Loucy (cell line): ENCODE measurements at regions not wholly inside any gene's neighbourhood (a gene's known extent, or its start where the extent isn't known, plus 50 kb on each side); places are given as distances from the start of the nearest gene placed in this dataset.

Source experiments
- EZH2phosphoT487 ChIP-seq: fragments of 200-600 bp; IDR thresholded peaks from 2 replicates; pipeline ENCODE4 v1.6.1; 2018; ENCODE audit warnings: antibody characterized with exemption, mild to moderate bottlenecking, moderate library complexity, borderline replicate concordance
- TF ChIP-seq, protein P1 (sequence below): fragments of 200-600 bp; sonication (generic); conservative IDR thresholded peaks from 2 replicates; pipeline ENCODE4 v1.5.1; 2014; ENCODE audit warnings: mild to moderate bottlenecking, antibody characterized with exemption, low read length

DNA sequence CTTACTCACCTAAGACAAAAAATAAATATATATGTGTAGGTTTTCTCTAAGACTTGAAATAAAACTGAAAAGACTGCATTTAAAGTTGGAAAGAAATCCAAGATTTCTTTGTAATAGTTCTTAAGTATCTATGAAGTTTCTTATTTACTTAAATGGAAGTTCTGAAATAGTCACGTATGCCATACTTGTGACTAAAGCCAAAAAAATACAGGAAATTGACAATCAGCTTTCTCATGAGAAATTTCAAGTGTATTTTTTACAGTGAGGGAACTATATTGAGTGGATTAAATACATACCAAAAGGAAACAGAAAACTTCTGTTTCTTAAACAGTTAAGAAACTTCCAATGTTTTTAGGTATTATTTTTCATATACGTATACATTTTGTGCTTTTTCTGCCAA lies 188.1 kb downstream of the DPY19L2 start:
- TF ChIP-seq, protein P1, sequence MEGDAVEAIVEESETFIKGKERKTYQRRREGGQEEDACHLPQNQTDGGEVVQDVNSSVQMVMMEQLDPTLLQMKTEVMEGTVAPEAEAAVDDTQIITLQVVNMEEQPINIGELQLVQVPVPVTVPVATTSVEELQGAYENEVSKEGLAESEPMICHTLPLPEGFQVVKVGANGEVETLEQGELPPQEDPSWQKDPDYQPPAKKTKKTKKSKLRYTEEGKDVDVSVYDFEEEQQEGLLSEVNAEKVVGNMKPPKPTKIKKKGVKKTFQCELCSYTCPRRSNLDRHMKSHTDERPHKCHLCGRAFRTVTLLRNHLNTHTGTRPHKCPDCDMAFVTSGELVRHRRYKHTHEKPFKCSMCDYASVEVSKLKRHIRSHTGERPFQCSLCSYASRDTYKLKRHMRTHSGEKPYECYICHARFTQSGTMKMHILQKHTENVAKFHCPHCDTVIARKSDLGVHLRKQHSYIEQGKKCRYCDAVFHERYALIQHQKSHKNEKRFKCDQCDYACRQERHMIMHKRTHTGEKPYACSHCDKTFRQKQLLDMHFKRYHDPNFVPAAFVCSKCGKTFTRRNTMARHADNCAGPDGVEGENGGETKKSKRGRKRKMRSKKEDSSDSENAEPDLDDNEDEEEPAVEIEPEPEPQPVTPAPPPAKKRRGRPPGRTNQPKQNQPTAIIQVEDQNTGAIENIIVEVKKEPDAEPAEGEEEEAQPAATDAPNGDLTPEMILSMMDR = no peak
- TF ChIP-seq EZH2phosphoT487 = no peak
